RWPE1 (cell line): ENCODE measurements at regions not wholly inside any gene's neighbourhood (a gene's known extent, or its start where the extent isn't known, plus 50 kb on each side); places are given as distances from the start of the nearest gene placed in this dataset.
"Not testable (repeated sequence)": the region's sequence is repeated elsewhere in the genome, so short reads cannot be mapped to it uniquely, and the experiment has no call there.

Experiments
- CTCF ChIA-PET: fragments of 350-600 bp; sonication (Branson Sonifier 250); formaldehyde crosslinking; extraction: SDS; loops from one replicate; lab custom pipeline; 2021; lab: Yijun Ruan, JAX
- POLR2A ChIA-PET: fragments of 400-600 bp; formaldehyde crosslinking; extraction: SDS; loops from one replicate; lab custom pipeline; 2020; ENCODE audit warnings: antibody characterized with exemption; ENCODE audit not compliant: low non-redundant PET; lab: Yijun Ruan, JAX
- DNase-seq: peaks from one replicate; pipeline ENCODE4 v3.0.0; 2012; ENCODE audit warnings: low spot score
- H3K27ac ChIP-seq: fragments of 450-650 bp; 2 replicates; pipeline ENCODE4 v1.5.1; 2017
- TF ChIP-seq, protein P1 (sequence below): fragments of 450-650 bp; conservative IDR thresholded peaks from 2 replicates; pipeline ENCODE4 v1.5.1; 2017; ENCODE audit warnings: low read depth, mild to moderate bottlenecking

DNA sequence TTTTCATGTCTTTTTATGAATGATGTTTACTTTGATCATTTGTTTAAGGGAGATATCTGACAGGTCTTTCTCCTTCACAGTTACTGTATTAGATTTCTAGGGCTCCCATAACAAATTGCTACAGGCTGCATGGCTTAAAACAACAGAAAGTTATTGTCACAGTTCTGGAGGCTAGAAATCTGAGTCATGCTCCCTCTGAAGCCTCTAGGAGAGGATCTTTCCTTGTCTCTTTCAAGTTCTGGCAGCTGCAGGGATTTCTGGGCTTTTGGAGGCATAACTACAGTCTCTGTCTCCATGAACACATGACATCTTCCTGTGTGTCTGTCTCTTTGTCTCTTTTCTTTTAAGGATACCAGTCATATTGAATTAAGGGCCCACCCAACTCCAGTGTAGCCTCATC lies 557.3 kb upstream of the SEMA6A start:
- no peak for DNase-seq
- ChIA-PET CTCF (no interaction called here), POLR2A (no interaction called here)
- TF ChIP-seq, protein P1, sequence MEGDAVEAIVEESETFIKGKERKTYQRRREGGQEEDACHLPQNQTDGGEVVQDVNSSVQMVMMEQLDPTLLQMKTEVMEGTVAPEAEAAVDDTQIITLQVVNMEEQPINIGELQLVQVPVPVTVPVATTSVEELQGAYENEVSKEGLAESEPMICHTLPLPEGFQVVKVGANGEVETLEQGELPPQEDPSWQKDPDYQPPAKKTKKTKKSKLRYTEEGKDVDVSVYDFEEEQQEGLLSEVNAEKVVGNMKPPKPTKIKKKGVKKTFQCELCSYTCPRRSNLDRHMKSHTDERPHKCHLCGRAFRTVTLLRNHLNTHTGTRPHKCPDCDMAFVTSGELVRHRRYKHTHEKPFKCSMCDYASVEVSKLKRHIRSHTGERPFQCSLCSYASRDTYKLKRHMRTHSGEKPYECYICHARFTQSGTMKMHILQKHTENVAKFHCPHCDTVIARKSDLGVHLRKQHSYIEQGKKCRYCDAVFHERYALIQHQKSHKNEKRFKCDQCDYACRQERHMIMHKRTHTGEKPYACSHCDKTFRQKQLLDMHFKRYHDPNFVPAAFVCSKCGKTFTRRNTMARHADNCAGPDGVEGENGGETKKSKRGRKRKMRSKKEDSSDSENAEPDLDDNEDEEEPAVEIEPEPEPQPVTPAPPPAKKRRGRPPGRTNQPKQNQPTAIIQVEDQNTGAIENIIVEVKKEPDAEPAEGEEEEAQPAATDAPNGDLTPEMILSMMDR, result no peak
- H3K27ac ChIP-seq, result no peak overlapping the region

DNA sequence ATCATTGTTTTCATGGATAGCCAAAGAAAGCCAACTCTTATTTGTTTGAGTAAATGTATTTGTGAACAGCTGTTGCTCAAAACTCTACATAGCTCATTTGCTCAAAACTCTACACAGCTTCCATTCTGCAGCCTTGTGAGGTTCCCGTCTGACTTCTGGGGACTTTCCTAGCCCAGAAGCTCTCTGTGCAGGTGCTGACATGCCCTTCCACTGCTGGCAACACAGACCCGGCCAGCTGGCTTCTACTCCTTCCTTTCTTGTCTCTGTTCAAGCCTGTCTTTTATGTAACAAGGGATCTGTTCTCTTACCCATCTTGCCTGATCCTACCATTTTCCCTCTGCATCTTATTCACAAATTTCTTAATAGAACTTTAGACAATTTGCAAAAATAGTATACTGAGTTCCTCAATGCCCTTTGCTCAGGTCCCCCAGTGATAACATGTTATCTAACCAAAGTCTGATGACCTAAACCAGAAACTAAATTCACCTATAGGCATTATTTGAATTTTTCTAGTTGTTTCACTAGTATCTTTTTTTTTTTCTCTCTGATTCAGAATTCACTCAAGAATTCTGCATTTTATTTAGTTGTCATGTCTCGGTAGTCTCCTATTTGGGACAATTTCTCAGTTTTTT lies 556.5 kb upstream of the SEMA6A start:
- DNase-seq, result no peak
- ChIA-PET CTCF (no interaction called here), POLR2A (no interaction called here)
- no peak overlapping the region for H3K27ac ChIP-seq
- TF ChIP-seq, protein P1, result no peak

DNA sequence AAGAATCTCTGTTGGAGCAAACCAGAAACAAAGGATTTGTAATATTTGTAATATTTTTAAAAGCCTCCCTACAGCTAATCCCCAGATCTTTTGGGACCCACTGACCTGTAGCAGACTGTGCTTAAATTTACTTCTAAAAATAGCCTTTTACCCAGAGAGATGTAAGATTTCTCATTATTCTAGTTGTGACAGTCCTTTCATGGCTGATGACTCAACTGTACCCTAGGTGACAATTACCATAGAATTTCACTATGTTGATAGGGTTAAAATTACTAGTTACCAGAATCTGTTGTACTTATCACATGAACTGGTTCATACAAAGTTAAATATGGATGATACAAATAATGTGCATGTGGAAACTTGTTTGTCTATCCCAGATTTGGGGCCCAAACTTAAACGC lies 543.9 kb upstream of the SEMA6A start:
- no peak for DNase-seq
- H3K27ac ChIP-seq, result no peak overlapping the region
- ChIA-PET CTCF (no interaction called here), POLR2A (no interaction called here)
- TF ChIP-seq, protein P1, result no peak

DNA sequence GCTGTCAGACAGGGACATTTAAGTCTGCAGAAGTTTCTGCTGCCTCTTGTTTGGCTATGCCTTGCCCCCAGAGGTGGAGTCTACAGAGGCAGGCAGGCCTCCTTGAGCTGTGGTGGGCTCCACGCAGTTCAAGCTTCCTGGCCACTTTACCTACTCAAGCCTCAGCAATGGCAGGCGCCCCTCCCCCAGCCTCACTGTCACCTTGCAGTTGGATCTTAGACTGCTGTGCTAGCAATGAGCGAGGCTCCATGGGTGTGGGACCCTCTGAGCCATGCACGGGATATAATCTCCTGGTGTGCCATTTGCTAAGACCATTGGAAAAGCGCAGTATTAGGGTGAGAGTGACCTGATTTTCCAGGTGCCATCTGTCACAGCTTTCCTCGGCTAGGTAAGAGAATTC lies 542.7 kb upstream of the SEMA6A start:
- DNase-seq, POLR2A ChIA-PET, CTCF ChIA-PET, H3K27ac ChIP-seq: not testable (repeated sequence)

DNA sequence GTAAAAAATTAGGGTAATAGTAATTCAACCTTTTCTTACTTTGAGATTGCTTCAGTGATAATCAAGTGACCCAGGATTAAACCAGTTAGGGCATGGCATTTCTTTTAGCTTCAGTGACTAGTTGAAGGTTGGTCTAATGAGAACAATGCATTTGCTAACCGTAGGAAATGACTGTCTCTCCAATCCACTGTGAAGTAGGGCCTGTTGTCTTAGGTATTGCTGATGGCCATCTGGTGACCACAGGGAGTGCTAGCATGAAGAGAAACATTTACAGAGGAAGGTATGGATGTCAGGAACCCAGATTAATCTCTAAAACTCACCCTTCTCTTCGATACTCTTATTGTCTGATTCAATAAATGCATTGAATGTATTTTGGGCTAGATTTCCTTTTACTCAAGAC lies 535.9 kb upstream of the SEMA6A start:
- POLR2A ChIA-PET, result no interaction called here
- no peak overlapping the region for H3K27ac ChIP-seq
- CTCF ChIA-PET, result no interaction called here
- TF ChIP-seq, protein P1, result no peak
- DNase-seq, result no peak

DNA sequence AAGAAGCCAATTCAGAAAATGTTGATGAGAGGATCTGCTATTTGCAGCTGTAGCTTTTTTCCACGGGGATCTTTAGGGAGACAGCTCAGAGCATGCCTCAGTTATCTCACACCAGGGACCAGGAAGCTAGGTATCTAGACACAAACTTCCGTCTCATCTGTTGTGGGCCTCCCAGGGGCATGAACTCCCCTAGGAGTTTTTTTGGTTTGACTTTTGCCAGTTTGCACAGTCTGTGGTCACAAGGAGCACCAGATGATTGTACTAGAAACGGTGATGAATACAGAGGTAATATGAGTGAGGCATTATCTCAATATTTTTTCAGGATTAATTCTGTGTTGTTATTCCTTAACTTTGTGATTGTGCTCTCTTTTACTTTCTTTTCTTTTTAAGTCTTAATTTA lies 533.2 kb upstream of the SEMA6A start:
- ChIA-PET CTCF (no interaction called here), POLR2A (no interaction called here)
- DNase-seq, result no peak
- TF ChIP-seq, protein P1, result no peak
- no peak overlapping the region for H3K27ac ChIP-seq

DNA sequence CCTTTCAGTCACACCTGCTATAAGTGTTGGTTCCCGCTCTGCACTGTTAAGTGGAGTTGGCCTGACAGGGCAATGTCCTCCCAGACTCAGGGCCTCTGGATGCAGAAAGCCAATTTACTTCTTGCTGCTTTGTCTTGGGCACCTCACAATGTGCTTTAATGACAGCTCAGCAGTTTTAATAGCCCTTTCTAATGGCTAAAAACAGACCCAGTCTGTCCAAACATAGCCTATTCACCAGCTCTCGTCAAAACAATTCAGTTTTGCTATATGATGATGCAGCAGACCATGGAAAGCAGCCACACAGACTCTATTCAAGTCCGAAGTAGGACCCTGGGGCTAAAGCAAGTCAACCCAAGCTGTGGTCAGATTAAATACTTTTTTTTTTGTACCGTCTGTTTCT lies 529.1 kb upstream of the SEMA6A start:
- TF ChIP-seq, protein P1, result no peak

More for the DNA sequence above, 529.1 kb upstream of the SEMA6A start:
- DNase-seq, result no peak
- CTCF ChIA-PET, result no interaction called here
- no peak overlapping the region for H3K27ac ChIP-seq
- POLR2A ChIA-PET, result no interaction called here
